ENCODE measurements at regions not wholly inside any gene's neighbourhood (a gene's known extent, or its start where the extent isn't known, plus 50 kb on each side); places are given as distances from the start of the nearest gene placed in this dataset.

DNA sequence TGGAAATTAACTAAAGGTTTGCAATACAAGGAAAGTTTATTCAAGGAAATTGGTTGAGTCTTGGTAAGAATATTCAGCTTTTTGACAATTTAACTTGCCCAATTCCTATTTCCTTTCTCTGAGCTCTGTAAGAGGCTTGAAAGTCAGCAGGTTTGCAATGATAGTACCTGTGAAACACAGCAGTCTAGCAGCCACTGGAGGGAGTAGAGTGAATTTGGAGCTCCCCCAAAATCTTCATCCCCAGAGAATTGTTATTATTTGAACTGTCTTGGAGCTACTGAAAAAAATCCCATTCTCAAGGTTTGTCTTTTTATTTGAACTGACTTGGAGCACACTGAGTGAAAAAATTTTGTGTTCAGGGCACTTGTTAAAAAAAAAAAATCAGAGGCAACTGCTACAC is 654.2 kb upstream of the PKN2 start:
- Mint-ChIP-seq H3K4me3 (no peak overlapping the region), H3K9me3 (peaks cover 25% of the 10 kb centered on the region), H3K27ac (no peak overlapping the region), H3K27me3 (ENCODE audit: low read depth) (no peaks in the 10 kb centered on the region), H3K36me3 (peaks cover 6% of the 10 kb centered on the region; the same call in 1 of the 2 replicates), H3K4me1 (peaks cover 22% of the 10 kb centered on the region)
- TF ChIP-seq CREM (CRISPR knock-in tag; IDR thresholded peaks at IDR 0.05), result no peak
- TF ChIP-seq NR2C2 (CRISPR knock-in tag; IDR thresholded peaks at IDR 0.05), result no peak
- no peak for TF ChIP-seq EMX1 (CRISPR knock-in tag; IDR thresholded peaks at IDR 0.05)
- no peak for TF ChIP-seq NFYB (CRISPR knock-in tag; conservative IDR thresholded peaks at IDR 0.05; ENCODE audit: low read depth)
- TF ChIP-seq, protein P1, sequence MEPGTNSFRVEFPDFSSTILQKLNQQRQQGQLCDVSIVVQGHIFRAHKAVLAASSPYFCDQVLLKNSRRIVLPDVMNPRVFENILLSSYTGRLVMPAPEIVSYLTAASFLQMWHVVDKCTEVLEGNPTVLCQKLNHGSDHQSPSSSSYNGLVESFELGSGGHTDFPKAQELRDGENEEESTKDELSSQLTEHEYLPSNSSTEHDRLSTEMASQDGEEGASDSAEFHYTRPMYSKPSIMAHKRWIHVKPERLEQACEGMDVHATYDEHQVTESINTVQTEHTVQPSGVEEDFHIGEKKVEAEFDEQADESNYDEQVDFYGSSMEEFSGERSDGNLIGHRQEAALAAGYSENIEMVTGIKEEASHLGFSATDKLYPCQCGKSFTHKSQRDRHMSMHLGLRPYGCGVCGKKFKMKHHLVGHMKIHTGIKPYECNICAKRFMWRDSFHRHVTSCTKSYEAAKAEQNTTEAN (CRISPR knock-in tag; IDR thresholded peaks at IDR 0.05), result no peak
- TF ChIP-seq ETV6 (CRISPR knock-in tag; IDR thresholded peaks at IDR 0.05), result no peak
- TF ChIP-seq CREB1 (CRISPR knock-in tag; IDR thresholded peaks at IDR 0.05), result no peak
- TF ChIP-seq ZNF219 (CRISPR knock-in tag; IDR thresholded peaks at IDR 0.05; ENCODE audit: borderline replicate concordance), result no peak
- TF ChIP-seq, protein P2, sequence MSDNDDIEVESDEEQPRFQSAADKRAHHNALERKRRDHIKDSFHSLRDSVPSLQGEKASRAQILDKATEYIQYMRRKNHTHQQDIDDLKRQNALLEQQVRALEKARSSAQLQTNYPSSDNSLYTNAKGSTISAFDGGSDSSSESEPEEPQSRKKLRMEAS (CRISPR knock-in tag; IDR thresholded peaks at IDR 0.05), result no peak
- TF ChIP-seq, protein P3, sequence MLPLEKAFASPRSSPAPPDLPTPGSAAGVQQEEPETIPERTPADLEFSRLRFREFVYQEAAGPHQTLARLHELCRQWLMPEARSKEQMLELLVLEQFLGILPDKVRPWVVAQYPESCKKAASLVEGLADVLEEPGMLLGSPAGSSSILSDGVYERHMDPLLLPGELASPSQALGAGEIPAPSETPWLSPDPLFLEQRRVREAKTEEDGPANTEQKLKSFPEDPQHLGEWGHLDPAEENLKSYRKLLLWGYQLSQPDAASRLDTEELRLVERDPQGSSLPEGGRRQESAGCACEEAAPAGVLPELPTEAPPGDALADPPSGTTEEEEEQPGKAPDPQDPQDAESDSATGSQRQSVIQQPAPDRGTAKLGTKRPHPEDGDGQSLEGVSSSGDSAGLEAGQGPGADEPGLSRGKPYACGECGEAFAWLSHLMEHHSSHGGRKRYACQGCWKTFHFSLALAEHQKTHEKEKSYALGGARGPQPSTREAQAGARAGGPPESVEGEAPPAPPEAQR (CRISPR knock-in tag; IDR thresholded peaks at IDR 0.05), result no peak
- no peak for TF ChIP-seq IRF2 (CRISPR knock-in tag; IDR thresholded peaks at IDR 0.05; ENCODE audit: borderline replicate concordance, low read depth)
- no peak for TF ChIP-seq NR1H2 (CRISPR knock-in tag; IDR thresholded peaks at IDR 0.05)
- TF ChIP-seq, protein P4, sequence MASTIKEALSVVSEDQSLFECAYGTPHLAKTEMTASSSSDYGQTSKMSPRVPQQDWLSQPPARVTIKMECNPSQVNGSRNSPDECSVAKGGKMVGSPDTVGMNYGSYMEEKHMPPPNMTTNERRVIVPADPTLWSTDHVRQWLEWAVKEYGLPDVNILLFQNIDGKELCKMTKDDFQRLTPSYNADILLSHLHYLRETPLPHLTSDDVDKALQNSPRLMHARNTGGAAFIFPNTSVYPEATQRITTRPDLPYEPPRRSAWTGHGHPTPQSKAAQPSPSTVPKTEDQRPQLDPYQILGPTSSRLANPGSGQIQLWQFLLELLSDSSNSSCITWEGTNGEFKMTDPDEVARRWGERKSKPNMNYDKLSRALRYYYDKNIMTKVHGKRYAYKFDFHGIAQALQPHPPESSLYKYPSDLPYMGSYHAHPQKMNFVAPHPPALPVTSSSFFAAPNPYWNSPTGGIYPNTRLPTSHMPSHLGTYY (CRISPR knock-in tag; IDR thresholded peaks at IDR 0.05), result no peak
- TF ChIP-seq KAT7 (CRISPR knock-in tag; IDR thresholded peaks at IDR 0.05; ENCODE audit: borderline replicate concordance), result no peak
- CTCF ChIA-PET, result interaction anchor here (0.6 to 1.9 kb wide), 11 partner anchors 18 to 699 kb away, joined by 3 to 17 read pairs (median 4); no protein-coding TSS in a partner anchor
- DNase-seq (ENCODE audit: low spot score) (no peak), ATAC-seq (peak; percentile 72)
- POLR2A ChIA-PET, result interaction anchor here (0.7 kb wide), 1 partner anchor 72 kb away, joined by 3 read pairs; no protein-coding TSS in a partner anchor

DNA sequence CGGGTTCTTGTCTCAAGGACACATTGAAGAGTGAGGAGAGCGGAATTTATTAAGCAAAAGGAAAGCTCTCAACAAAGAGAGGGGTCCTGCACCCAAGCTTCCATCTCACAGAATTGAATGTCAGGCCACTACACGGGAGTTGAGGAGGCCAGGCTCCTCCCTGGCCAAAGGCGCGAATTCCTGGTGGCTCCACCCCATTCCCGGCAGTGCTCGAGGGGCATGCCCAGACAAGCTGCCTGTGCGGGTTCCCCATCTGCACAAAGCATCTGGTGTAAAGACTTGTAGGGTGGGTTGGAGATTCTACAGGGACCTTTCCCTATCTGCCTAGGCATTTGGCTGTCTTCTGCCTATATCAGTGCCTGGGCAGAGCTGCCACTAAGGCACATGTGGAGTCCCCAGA is 648.5 kb upstream of the PKN2 start:
- Mint-ChIP-seq H3K27me3 (ENCODE audit: low read depth) (0 out of 2 replicates have a peak, but pooled peaks cover 2% of the 10 kb centered on the region), H3K4me1 (peaks cover 6% of the 10 kb centered on the region; the same call in 1 of the 2 replicates), H3K27ac (peak overlapping the region; percentile 15; the same call in 1 of the 2 replicates), H3K9me3 (peaks cover 35% of the 10 kb centered on the region), H3K4me3 (no peak overlapping the region), H3K36me3 (peaks cover 24% of the 10 kb centered on the region)
- ChIA-PET CTCF (no interaction called here), POLR2A (no interaction called here)
- DNase-seq (ENCODE audit: low spot score) (no peak), ATAC-seq (peak; percentile 74)
- TF ChIP-seq, protein P1 (CRISPR knock-in tag; IDR thresholded peaks at IDR 0.05), result no peak
- no peak for TF ChIP-seq KAT7 (CRISPR knock-in tag; IDR thresholded peaks at IDR 0.05; ENCODE audit: borderline replicate concordance)
- TF ChIP-seq, protein P5, sequence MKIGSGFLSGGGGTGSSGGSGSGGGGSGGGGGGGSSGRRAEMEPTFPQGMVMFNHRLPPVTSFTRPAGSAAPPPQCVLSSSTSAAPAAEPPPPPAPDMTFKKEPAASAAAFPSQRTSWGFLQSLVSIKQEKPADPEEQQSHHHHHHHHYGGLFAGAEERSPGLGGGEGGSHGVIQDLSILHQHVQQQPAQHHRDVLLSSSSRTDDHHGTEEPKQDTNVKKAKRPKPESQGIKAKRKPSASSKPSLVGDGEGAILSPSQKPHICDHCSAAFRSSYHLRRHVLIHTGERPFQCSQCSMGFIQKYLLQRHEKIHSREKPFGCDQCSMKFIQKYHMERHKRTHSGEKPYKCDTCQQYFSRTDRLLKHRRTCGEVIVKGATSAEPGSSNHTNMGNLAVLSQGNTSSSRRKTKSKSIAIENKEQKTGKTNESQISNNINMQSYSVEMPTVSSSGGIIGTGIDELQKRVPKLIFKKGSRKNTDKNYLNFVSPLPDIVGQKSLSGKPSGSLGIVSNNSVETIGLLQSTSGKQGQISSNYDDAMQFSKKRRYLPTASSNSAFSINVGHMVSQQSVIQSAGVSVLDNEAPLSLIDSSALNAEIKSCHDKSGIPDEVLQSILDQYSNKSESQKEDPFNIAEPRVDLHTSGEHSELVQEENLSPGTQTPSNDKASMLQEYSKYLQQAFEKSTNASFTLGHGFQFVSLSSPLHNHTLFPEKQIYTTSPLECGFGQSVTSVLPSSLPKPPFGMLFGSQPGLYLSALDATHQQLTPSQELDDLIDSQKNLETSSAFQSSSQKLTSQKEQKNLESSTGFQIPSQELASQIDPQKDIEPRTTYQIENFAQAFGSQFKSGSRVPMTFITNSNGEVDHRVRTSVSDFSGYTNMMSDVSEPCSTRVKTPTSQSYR (CRISPR knock-in tag; IDR thresholded peaks at IDR 0.05), result no peak
- no peak for TF ChIP-seq ZNF219 (CRISPR knock-in tag; IDR thresholded peaks at IDR 0.05; ENCODE audit: borderline replicate concordance)
- TF ChIP-seq PRRX2 (CRISPR knock-in tag; IDR thresholded peaks at IDR 0.05), result no peak
- no peak for TF ChIP-seq TEAD1 (CRISPR knock-in tag; IDR thresholded peaks at IDR 0.05)
- no peak for TF ChIP-seq GABPB1 (CRISPR knock-in tag; IDR thresholded peaks at IDR 0.05)
- no peak for TF ChIP-seq IRF2 (CRISPR knock-in tag; IDR thresholded peaks at IDR 0.05; ENCODE audit: borderline replicate concordance, low read depth)
- TF ChIP-seq TP53 (CRISPR knock-in tag; IDR thresholded peaks at IDR 0.05), result no peak
- TF ChIP-seq SOX15 (CRISPR knock-in tag; IDR thresholded peaks at IDR 0.05), result no peak
- TF ChIP-seq NR3C1 (CRISPR knock-in tag; conservative IDR thresholded peaks at IDR 0.05; ENCODE audit: low read depth), result no peak
- TF ChIP-seq, protein P6, sequence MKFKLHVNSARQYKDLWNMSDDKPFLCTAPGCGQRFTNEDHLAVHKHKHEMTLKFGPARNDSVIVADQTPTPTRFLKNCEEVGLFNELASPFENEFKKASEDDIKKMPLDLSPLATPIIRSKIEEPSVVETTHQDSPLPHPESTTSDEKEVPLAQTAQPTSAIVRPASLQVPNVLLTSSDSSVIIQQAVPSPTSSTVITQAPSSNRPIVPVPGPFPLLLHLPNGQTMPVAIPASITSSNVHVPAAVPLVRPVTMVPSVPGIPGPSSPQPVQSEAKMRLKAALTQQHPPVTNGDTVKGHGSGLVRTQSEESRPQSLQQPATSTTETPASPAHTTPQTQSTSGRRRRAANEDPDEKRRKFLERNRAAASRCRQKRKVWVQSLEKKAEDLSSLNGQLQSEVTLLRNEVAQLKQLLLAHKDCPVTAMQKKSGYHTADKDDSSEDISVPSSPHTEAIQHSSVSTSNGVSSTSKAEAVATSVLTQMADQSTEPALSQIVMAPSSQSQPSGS (CRISPR knock-in tag; IDR thresholded peaks at IDR 0.05; ENCODE audit: borderline replicate concordance, low read depth), result no peak
- TF ChIP-seq JAZF1 (CRISPR knock-in tag; IDR thresholded peaks at IDR 0.05), result no peak
- TF ChIP-seq, protein P7, sequence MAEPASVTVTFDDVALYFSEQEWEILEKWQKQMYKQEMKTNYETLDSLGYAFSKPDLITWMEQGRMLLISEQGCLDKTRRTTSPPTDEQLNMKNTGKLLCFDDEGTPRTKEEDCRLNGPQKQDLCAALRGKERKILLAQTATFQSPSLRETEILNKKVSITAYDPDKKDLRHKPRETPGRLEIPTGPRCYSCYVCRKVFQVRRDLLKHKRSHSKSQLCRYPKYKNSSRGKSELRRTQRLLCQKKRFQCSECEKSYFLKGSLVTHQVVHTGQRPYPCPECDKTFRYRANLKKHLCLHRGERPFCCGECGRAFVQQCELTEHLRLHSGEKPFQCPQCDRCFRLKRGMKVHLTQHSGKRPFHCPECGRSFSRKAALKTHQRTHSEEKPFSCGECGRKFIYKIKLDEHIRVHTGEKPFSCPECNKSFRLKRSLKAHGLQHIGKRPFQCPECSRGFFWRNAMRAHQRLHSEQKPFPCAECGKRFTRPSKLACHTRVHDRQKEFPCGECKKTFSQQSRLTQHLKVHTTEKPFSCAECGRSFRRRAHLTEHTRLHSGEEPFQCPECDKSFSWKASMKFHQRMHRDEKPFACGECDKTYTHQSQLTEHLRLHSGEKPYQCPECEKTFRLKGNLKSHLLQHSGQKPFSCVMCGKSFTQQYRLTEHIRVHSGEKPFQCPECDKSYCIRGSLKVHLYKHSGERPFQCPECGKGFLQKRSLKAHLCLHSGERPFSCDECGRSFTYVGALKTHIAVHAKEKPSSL (CRISPR knock-in tag; conservative IDR thresholded peaks at IDR 0.05), result no peak
